HepG2 (cell line): ENCODE measurements at regions not wholly inside any gene's neighbourhood (a gene's known extent, or its start where the extent isn't known, plus 50 kb on each side); places are given as distances from the start of the nearest gene placed in this dataset.

ENCODE experiments used
- ASH2L ChIP-seq: fragments of 300-600, 200-600 bp; sonication (generic); IDR thresholded peaks from 2 replicates; pipeline ENCODE4 v1.7.0; 2017; ENCODE audit warnings: low read depth, mild to moderate bottlenecking, moderate library complexity, mixed read lengths, low read length; ENCODE audit not compliant: insufficient read length
- CBFB ChIP-seq: sonication (generic); formaldehyde crosslinking; IDR thresholded peaks from 2 replicates; pipeline ENCODE4 v1.4.0; 2020; ENCODE audit warnings: missing genetic modification reagents
- CTCF ChIP-seq: sonication (generic); formaldehyde crosslinking; IDR thresholded peaks from 2 replicates; pipeline ENCODE4 v1.5.0; 2020; ENCODE audit warnings: mild to moderate bottlenecking, missing genetic modification reagents, moderate library complexity
- MTA3 ChIP-seq: sonication (generic); formaldehyde crosslinking; IDR thresholded peaks from 2 replicates; pipeline ENCODE4 v1.4.0; 2020; ENCODE audit warnings: missing genetic modification reagents
- MTF1 ChIP-seq: sonication (generic); formaldehyde crosslinking; IDR thresholded peaks from 2 replicates; pipeline ENCODE4 v1.5.0; 2020; ENCODE audit warnings: missing genetic modification reagents
- MXD1 ChIP-seq: sonication (generic); formaldehyde crosslinking; IDR thresholded peaks from 2 replicates; pipeline ENCODE4 v1.4.0; 2020; ENCODE audit warnings: mild to moderate bottlenecking, missing genetic modification reagents
- PHF20 ChIP-seq: sonication (generic); formaldehyde crosslinking; IDR thresholded peaks from 2 replicates; pipeline ENCODE4 v1.5.0; 2020; ENCODE audit warnings: mild to moderate bottlenecking, missing genetic modification reagents
- SKI ChIP-seq: fragments of 450-650 bp; IDR thresholded peaks from one replicate; pipeline ENCODE4 v1.6.1; 2018; ENCODE audit warnings: mild to moderate bottlenecking; ENCODE audit not compliant: partially characterized antibody
- SUZ12 ChIP-seq: fragments of 150-350 bp; IDR thresholded peaks from 2 replicates; pipeline ENCODE4 v1.6.1; 2014; ENCODE audit warnings: low read depth, low read length
- TCF12 ChIP-seq, 2 experiments: fragments of 450-650 bp in 1 of 2; sonication (generic) in 1 of 2; formaldehyde crosslinking in 1 of 2; IDR thresholded peaks; 2 replicates each; pipeline versions ENCODE4 v1.6.1 to v1.8.0; 2017 to 2022; ENCODE audit warnings: antibody characterized with exemption in 1 of 2, mild to moderate bottlenecking in 1 of 2, missing genetic modification reagents in 1 of 2, moderate library complexity in 1 of 2
- ZBTB7A ChIP-seq: sonication (generic); formaldehyde crosslinking; IDR thresholded peaks from 2 replicates; pipeline ENCODE4 v1.8.0; 2022; ENCODE audit warnings: mild to moderate bottlenecking, missing genetic modification reagents
- ZKSCAN5 ChIP-seq: sonication (generic); formaldehyde crosslinking; IDR thresholded peaks from 2 replicates; pipeline ENCODE4 v1.5.1; 2020; ENCODE audit warnings: mild to moderate bottlenecking, missing genetic modification reagents
- ZNF124 ChIP-seq: sonication (generic); formaldehyde crosslinking; IDR thresholded peaks from 2 replicates; pipeline ENCODE4 v1.4.0; 2020; ENCODE audit warnings: missing genetic modification reagents
- ZNF780A ChIP-seq: sonication (generic); formaldehyde crosslinking; IDR thresholded peaks from 2 replicates; pipeline ENCODE4 v1.8.0; 2022; ENCODE audit warnings: mild to moderate bottlenecking, missing genetic modification reagents, moderate library complexity

- TF ChIP-seq ZBTB7A (CRISPR knock-in tag) (no peak), MTA3 (CRISPR knock-in tag) (no peak), ZNF124 (CRISPR knock-in tag) (no peak), ASH2L (no peak), TCF12 (IDR thresholded peaks at IDR 0.05) (no peak), TCF12 (CRISPR knock-in tag; IDR thresholded peaks at IDR 0.05) (no peak), CTCF (CRISPR knock-in tag) (no peak), SKI (no peak), PHF20 (CRISPR knock-in tag) (no peak), ZNF780A (no peak), SUZ12 (no peak), MXD1 (CRISPR knock-in tag) (no peak), MTF1 (CRISPR knock-in tag) (no peak), ZKSCAN5 (CRISPR knock-in tag) (no peak), CBFB (CRISPR knock-in tag) (no peak)
These were observed 519.7 kb downstream of the DIPK2A start for GRCh38 chr3:144491333-144491732.
